ENCODE measurements at regions not wholly inside any gene's neighbourhood (a gene's known extent, or its start where the extent isn't known, plus 50 kb on each side); places are given as distances from the start of the nearest gene placed in this dataset.
"Not testable (repeated sequence)": the region's sequence is repeated elsewhere in the genome, so short reads cannot be mapped to it uniquely, and the experiment has no call there.

GRCh38 chrX:84870281-84870680, 133.4 kb upstream of the APOOL start:
- not testable (repeated sequence) for TF ChIP-seq CTCF (IDR thresholded peaks at IDR 0.05); EZH2 (IDR thresholded peaks at IDR 0.05; ENCODE audit: borderline replicate concordance, insufficient read depth, low read depth, low read length, poor library complexity, severe bottlenecking)

Data from B cell (primary cell).